NCI-H524 (cell line): ENCODE measurements at regions not wholly inside any gene's neighbourhood (a gene's known extent, or its start where the extent isn't known, plus 50 kb on each side); places are given as distances from the start of the nearest gene placed in this dataset.
"Not testable (repeated sequence)": the region's sequence is repeated elsewhere in the genome, so short reads cannot be mapped to it uniquely, and the experiment has no call there.

Experiments used
- DNase-seq, 2 experiments: peaks; one replicate each; lab custom pipeline; 2025; lab: John Stamatoyannopoulos, UW

DNA sequence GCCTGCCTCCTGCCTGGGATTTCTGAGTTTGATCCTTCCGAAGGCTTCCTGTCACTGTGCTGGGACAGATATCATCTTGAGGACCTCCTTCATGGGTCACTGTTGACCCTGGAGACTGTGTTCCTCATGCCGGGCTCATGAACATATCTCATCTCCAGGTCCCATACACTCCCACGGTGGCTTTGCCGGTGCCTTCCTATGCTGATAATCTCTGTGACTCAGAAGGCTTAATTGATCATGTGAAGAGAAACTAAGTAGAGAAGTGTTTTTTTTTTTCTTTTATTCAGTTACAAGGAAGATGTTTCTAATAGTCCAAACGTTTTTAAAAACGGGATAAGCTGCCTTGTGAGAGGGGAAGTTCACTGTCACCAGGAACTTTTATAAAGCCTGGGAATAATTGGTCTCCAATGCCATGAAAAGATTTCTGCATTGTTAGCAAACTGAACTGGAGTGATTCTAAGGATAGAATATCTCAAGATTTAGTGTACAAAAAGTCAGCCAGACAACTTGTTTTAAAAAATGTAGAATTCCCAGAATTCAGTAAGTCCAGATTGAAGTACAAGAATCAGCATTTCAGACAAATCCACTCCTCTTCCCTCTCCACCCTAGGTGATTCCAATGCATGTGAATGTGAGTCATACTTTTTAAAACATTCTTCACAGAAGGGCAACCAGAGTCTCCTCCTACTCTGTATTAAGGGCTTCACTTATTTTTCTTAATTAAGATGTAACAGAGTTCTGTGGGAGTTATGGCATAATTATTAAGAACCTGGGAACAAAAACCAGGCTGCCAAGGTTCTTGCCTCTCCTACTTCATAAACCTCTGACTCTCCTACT lies 139.8 kb upstream of the LGR5 start:
- no peak for DNase-seq

DNA sequence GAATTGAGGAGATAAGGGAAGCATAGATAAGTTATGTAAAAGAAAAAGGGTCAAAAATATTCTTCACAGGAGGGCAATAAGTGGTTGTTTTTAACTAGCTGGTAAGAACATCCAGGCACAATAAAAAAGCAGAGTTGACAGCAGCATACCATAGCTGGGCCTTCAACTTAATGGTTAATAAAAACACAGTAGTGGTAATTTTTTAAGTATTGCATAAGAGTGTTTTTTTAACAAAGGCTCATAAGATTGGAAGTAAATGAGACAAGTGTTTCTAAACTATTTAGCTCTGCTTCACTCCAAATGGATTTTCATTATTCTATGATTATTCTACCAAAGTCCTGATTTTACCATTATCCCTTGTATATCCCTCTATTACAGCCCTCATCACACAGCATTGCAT lies 140.1 kb upstream of the TSPAN8 start:
- DNase-seq = no peak

DNA sequence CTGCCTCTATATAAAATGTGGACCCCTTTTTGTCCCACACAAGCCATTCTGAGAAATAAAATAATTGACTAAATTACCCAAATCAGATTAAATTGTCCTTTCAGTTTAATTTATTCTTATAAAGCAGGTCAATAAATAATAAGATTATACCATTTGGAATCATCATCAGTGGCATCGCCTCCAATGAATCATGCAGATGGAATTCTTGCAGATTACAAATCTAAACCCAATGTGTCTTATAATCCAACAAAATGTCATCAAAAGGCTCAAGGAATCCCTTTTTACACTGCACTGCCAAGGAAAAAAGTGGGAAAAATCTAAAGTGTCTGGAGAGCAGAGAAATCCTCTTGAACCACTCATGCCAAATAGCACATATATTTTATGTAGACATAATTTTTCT lies 138.2 kb upstream of the TSPAN8 start:
- DNase-seq = no peak

DNA sequence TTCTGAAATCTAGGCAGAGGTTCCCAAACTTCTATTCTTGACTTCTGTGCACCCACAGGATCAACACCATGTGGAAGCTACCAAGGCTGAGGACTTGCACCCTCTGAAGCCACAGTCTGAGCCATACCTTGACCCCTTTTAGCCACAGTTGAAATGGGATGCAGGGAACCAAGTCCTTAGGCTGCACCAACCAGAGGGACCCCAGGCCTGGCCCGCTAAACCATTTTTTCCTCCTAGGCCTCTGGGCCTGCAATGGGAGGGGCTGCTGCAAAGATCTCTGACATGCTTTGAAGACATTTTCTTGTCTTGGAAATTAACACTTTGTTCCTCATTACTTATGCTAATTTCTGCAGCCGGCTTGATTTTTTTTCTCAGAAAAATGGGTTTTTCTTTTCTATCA lies 133.9 kb upstream of the TSPAN8 start:
- DNase-seq = no peak

DNA sequence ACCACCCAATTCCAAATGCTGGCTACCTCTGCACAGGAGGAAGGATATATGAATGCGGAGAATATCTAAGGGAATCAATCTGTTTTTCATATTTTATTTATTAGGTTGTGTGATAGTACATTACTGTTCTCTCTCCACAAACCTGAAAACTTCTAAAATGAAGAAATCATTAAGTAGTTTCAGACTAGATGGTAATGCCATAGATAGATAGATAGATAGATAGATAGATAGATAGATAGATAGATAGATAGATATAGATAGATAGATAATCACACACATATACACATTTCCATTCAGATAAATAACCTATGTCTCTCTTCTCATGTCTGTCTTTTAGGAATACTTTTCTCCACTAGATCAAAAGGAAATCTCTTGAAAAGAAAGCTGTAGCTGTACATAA lies 126.1 kb upstream of the TSPAN8 start:
- DNase-seq = no peak

DNA sequence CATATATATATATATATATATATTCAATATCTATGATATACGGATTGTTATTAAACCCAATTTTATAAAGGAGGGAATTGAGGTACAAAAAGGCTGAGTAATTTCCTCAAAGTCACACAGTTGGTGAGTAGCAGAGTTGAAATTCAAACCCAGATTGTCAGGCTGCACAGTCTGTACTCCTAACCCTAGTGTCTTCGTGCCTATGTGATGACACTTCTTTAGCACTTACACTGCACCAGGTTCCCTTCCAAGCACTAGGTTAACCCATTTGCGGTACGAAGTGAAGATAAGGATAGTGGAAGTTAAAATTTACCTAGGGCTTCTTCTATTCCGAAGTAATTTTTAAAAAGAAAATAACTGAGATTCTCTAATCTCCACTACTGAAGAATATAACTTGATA lies 125.1 kb upstream of the TSPAN8 start:
- no peak for DNase-seq

DNA sequence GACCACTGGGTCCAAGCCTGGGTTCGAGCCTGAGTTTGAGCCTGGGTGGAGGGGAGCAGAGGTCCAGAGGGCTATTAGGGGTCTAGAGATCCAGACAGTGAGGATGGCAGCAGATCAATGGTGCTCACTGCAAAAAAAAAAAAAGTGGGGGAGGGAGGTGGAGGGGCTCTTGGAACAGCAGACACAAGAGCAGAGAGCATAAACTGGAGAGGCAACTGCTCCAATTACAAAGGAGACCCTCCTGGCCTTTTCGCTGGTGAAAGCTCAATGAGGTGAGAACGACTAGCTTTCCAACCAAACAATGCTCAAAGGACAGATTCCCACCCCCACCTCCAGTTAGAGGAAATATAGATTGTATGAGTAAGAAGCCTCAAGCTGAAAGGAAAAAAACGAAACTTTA lies 124.2 kb upstream of the TSPAN8 start:
- no peak for DNase-seq

DNA sequence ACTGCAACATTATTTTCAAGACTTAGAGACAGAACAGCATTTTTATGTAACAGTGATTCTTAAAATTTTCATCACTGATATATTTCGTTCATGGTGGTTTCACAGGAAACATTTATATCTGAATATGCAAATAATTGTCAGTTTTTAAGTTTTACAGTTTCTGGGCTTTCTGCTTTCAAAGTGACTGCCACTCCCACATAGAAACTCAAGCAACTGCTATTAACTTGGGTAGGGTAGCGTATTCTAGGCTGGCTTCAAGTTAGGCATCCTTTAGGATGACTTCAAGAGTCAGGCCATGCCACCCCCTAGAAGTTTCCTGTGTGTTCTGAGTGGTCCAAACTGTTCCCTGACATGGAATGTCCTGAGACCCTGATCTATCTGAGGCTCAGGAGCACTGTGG lies 123.6 kb upstream of the TSPAN8 start:
- no peak for DNase-seq

DNA sequence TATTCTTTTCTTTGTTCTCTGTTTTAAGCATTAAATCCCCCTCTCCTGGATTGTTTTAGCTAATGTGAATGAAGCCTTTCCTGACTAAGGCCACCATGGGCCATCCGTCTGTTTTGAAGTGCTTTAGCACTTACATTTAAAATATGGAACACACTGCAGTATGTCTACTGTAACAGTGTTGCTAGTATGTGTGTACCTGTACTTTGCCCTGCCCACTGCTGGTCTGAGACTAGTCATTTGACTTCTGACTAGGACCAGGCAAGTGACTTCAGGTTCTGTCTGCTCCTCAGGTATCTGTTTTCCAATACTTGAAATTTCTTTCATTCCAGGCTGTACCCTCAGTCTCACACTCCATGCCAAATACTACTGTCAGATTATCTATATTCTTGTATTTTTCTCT lies 120.1 kb upstream of the TSPAN8 start:
- no peak for DNase-seq

DNA sequence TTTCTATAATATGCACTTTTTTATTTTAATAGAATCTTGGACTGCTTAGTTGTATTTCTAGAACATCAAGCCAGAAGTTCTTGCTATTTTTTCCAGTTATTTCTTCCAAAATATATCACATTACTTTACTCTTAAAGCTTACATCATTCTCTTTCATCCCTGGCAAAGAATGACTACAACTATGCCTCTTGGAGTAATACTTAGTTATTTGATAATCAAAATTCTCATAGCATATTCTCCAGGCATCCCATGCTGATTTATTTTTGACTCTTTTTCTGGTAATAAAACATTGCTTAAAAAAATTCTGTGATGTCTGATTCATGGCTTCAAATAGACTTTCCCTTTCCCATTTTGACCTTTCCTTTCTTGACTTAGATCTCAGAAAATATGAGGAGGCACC lies 118.7 kb upstream of the TSPAN8 start:
- no peak for DNase-seq

DNA sequence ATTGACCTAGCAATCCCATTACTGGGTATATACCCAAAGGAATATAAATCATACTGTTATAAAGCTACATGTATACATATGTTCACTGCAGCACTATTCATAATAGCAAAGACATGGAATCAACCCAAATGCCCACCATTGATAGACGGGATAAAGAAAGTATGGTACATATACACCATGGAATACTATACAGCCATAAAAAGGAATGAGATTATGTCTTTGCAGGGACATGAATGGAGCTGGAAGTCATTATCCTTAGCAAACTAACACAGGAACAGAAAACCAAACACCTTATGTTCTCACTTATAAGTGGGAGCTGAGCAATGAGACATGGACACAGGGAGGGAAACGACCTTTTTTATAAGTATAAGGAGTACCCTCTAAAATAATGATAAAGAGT lies 113.0 kb upstream of the TSPAN8 start:
- not testable (repeated sequence) for DNase-seq

DNA sequence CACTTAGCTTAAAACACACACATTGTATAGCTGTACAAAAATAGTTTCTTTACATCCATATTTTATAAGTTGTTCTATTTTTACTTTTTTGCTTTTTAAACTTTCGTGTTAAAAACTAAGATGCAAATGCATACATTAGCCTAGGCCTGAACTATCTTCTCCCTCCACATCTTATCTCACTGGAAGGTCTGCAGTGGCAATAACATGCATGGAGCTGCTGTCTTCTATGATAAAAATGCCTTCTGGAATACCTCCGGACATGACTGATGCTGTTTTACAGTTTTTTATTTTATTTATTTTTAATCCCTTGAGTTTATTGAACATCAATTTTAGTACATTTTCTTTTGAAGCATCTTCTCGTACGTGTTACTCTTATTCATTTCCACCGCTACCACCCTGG lies 112.3 kb upstream of the TSPAN8 start:
- DNase-seq = no peak

DNA sequence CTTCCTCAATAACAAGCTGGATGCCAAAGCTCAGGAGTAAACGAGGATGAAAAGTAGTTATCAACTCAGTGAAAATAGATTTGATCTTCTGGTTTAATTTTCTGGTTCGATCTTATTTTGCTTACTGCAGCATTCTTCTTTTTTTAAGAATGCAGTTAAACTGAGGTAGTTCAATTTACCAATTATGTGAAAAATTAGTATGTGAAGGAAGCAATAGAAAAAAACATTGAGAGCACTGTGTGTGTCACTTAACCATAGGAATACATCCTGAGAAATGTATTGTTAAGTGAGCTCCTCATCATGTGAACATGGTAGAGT lies 111.4 kb upstream of the TSPAN8 start:
- no peak for DNase-seq

DNA sequence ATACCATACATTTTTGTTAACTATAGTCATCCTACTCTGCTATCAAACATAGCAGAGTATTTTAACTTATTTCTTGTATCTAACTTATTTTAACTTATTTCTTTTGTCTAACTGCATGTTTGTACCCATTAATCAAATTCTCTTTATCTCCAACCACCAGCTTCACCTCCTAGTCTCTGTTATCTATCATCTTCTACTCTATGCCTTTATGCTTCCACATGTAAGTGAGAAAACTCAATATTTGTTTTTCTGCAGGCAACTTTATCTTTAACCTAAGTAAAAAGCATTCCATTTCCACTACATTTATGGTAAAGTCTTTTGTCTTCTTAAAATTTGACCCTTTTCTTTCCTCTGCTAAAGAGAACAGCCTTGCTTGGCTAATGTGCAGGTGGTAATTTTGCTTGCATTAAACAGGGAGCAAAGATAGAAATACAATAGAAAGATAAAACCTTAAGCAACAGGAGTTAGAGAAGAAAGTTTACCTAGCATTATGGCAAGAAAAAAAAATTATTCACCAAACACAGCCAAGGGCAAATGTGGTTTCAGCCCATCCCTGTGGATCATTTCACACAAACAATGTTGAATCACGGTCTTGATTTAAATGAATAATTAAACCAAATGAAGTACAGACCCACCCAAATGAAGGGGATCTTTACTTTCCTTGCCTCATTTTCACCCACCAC lies 110.9 kb upstream of the TSPAN8 start:
- no peak for DNase-seq

DNA sequence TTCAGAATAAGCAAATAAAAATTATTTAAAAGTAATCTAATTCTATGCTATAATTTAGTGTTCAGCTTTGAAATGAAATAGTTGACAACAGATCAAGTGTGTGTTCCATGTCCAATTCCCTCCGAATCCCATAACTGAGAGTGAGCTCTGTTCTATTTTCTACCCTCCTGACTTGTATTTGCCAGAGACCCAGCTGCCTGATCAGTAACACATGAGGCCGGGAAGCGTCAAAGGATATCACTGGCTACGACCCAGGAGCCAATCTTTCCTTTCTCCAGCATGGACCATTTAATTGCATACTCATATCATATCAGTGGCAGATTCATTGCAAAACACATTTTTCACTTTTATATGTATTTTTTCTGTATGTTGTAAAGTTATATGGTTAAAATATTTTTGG lies 108.8 kb upstream of the TSPAN8 start:
- DNase-seq = no peak

DNA sequence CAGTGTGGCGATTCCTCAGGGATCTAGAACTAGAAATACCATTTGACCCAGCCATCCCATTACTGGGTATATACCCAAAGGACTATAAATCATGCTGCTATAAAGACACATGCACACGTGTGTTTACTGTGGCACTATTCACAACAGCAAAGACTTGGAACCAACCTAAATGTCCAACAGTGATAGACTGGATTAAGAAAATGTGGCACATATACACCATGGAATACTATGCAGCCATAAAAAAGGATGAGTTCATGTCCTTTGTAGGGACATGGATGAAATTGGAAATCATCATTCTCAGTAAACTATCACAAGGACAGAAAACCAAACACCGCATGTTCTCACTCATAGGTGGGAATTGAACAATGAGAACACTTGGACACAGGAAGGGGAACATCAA lies 107.9 kb upstream of the TSPAN8 start:
- DNase-seq = not testable (repeated sequence)

DNA sequence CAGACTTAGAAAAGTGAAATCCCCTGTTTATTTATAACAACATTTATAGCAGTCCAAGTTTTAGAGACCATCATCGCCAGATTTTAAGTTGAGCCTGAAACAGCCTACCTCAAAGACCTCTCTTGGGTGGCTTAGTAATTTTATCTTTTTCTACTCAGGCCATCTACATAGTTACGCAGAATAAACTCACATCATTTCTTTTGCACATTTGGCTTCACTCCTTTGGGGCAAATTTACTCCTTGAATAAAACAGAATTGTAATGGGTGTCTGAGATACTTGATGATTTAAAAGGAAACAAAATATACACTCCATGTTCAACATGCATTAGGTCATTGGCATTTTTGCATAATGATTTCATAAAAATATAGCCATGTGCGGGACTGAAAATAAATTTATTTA lies 104.7 kb upstream of the TSPAN8 start:
- no peak for DNase-seq

DNA sequence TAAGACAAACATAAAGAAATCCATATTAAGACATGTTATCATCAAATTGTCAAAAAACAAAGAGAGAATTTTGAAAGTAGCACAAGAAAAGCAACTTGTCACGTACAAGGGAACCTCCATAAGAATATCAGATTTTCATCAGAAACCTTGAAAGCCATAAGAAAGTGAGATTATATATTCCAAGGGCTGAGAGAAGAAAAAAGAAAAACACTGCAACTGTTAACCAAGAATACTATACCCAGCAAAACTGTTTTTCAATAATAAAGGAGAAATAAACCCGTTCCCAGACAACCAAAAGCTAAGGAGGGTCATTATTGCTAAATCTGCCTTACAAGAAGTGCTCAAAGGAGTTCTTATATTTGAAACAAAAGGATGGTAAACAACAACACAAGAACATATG lies 94.7 kb upstream of the TSPAN8 start:
- no peak for DNase-seq

DNA sequence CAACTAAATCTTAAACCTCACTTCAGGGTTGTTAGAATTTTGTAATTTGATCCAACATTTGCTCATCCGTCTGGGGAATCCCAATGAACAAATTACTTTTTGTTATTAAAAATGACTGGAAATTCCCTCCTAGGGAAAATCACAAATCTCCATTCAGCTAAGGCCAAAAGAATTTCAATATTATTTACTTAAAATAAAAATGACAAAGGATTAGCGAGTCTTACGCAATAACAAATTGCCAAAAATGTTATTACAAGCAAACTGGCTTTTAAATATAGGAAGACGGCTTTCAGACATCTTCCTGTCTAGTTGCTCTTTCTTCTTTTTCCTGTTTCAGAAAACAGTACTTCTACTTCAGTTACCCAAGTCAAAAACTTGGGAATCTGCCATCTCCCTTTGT lies 92.4 kb upstream of the TSPAN8 start:
- DNase-seq = no peak

DNA sequence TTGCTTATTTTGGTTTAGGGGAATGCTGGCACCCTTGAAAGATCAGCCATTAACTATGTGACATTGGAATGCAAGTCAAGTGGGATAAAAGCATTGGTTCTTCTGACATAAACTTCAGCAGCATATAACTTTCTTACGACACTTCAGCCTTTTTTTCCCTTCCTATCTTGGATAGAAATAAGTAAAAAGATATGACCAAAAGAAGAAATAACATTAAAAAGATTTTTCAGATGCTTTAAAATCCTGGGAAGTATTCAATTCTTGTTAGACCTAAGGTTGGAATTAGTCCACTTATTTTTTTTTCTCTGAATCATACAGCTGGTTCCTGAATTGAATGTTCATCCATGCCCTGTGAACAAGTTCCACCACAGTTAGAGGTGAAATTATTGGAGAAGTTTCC lies 85.6 kb upstream of the TSPAN8 start:
- no peak for DNase-seq

DNA sequence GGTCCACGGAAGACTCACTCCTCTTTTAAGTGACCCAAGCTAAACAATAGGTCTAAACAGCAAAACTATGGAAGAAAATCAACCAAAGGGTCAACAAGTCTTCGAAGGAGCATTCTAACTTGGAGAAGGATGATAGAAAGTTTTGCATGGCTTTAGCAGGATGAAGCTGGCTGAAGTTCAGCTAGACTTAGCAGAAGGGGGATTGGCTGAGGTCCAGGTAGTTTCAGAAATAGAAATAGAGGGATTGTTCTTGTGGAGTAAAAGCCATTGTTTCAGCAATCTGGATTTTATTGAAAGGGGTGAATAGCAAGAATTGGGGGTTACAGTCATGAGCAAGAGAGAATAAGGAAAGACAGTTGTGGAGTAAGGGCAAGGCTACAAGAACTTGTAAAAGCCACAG lies 84.7 kb upstream of the TSPAN8 start:
- no peak for DNase-seq

DNA sequence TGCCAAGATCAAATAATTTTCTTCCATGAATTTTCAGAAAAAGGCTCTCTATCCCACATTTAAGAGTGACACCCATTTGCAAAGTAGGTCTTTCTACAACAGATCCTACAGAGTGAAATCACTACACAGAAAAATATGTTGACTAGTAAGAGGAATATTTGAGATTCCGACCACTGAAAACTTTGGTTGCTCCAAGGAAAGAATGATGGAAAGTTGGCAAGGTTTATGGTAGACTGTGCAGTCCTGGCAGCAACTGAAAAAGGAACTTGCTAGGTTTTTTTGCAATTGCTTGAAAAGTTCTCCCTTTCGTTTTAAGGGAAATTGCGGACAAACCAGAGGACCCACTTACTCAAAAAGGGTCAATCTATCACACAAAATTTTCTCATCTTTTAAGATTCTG lies 83.1 kb upstream of the TSPAN8 start:
- DNase-seq = no peak

DNA sequence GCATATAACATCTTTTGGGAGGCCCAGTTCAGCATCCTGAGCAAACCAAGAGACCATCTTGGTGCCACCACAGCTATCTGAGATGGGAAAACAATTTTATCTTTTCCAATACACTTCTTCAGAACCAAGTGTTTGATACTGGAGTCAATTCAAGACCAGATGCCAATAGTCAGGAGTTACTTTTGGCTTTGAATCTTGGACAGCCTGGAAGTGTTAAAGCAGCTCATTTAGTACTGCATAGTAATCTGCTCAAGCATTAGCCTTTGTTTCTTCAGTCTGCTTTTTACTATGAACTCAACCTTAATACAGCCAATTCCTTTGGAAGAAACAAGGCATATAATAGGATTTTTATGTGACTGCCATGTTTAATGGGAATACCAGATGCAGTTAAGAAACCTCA lies 81.9 kb upstream of the TSPAN8 start:
- DNase-seq = no peak

DNA sequence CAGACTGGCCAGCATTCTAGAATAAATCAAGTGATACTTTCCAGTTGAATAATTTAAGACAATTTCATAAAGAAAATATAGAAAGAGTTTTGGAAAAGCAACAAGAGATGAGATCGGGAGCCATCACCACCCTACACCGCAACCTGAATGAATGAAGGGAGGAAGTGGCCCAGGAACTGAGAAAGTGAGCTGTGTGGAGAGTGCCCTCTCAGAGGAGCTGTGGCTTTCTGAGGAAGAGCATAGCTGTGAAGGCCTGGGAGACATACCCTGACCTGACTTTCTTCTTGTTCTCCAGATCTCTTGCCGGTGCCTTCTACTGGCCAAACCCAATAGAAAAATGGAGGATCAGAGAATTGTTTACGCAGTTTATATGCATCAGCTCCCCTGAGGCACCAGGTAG lies 79.3 kb upstream of the TSPAN8 start:
- DNase-seq = no peak
